DOHH2 (cell line): ENCODE measurements at regions not wholly inside any gene's neighbourhood (a gene's known extent, or its start where the extent isn't known, plus 50 kb on each side); places are given as distances from the start of the nearest gene placed in this dataset.

ENCODE experiments used
- H3F3A ChIP-seq: fragments of 200-600 bp; sonication (generic), shearing (Covaris generic); 2 replicates; pipeline ENCODE4 v1.6.0; 2016; ENCODE audit warnings: antibody characterized with exemption, mild to moderate bottlenecking; ENCODE audit not compliant: control insufficient read depth, insufficient read depth
- H3K27ac ChIP-seq: fragments of 200-600 bp; sonication (generic); 2 replicates; pipeline ENCODE4 v1.5.1; 2014; ENCODE audit warnings: low read depth, mild to moderate bottlenecking, low read length, moderate library complexity
- H3K27me3 ChIP-seq: fragments of 200-600 bp; sonication (generic); 2 replicates; pipeline ENCODE4 v1.6.1; 2014; ENCODE audit warnings: mild to moderate bottlenecking, low read length, mixed read lengths; ENCODE audit not compliant: control insufficient read depth
- H3K36me3 ChIP-seq: fragments of 200-600 bp; sonication (generic); 2 replicates; pipeline ENCODE4 v1.6.1; 2014; ENCODE audit warnings: mild to moderate bottlenecking, low read length, moderate library complexity, mixed read lengths; ENCODE audit not compliant: control insufficient read depth
- H3K4me1 ChIP-seq: fragments of 200-600 bp; sonication (generic); 2 replicates; pipeline ENCODE4 v1.6.1; 2014; ENCODE audit warnings: mild to moderate bottlenecking, low read length, mixed read lengths; ENCODE audit not compliant: control insufficient read depth
- H3K4me2 ChIP-seq: fragments of 200-600 bp; sonication (generic); 2 replicates; pipeline ENCODE4 v1.6.0; 2014; ENCODE audit warnings: mild to moderate bottlenecking, low read length, moderate library complexity
- H3K4me3 ChIP-seq: fragments of 200-600 bp; sonication (generic); 2 replicates; pipeline ENCODE4 v1.5.1; 2014; ENCODE audit warnings: mild to moderate bottlenecking, low read length, mixed read lengths
- H3K79me2 ChIP-seq: fragments of 200-600 bp; sonication (generic); 2 replicates; pipeline ENCODE4 v1.6.1; 2014; ENCODE audit warnings: mild to moderate bottlenecking, low read length, mixed read lengths; ENCODE audit not compliant: control insufficient read depth
- H3K9me2 ChIP-seq: fragments of 200-600 bp; sonication (generic); replicated peaks from 2 replicates; pipeline ENCODE4 v1.6.1; 2014; ENCODE audit warnings: mild to moderate bottlenecking, low read length, mixed read lengths; ENCODE audit not compliant: control insufficient read depth
- H3K9me3 ChIP-seq: fragments of 200-600 bp; sonication (generic); 2 replicates; pipeline ENCODE4 v1.6.1; 2014; ENCODE audit warnings: antibody characterized with exemption, low read length, mixed read lengths; ENCODE audit not compliant: control insufficient read depth, insufficient read depth
- H4K20me1 ChIP-seq: fragments of 200-600 bp; sonication (generic); 2 replicates; pipeline ENCODE4 v1.6.0; 2014; ENCODE audit warnings: low read depth, mild to moderate bottlenecking, antibody characterized with exemption, low read length, moderate library complexity; ENCODE audit not compliant: control insufficient read depth, insufficient read depth
- CTCF ChIP-seq: fragments of 200-600 bp; sonication (generic); IDR thresholded peaks from one replicate; pipeline ENCODE4 v1.5.1; 2014; ENCODE audit warnings: antibody characterized with exemption, mild to moderate bottlenecking, low read depth, low read length; ENCODE audit not compliant: poor library complexity, severe bottlenecking
- EZH2phosphoT487 ChIP-seq: fragments of 200-600 bp; sonication (generic); IDR thresholded peaks from 2 replicates; pipeline ENCODE4 v1.6.1; 2017; ENCODE audit warnings: borderline replicate concordance, mild to moderate bottlenecking, antibody characterized with exemption, low read length, moderate library complexity, mixed read lengths

- no peak overlapping the region for H3K27ac ChIP-seq
- H3K4me2 ChIP-seq: no peak overlapping the region
- H4K20me1 ChIP-seq: no peaks in the 10 kb centered on the region
- no peaks in the 10 kb centered on the region for H3K36me3 ChIP-seq
- H3K27me3 ChIP-seq: no peaks in the 10 kb centered on the region
- H3K4me3 ChIP-seq: no peak overlapping the region
- H3K4me1 ChIP-seq: no peaks in the 10 kb centered on the region
- H3K9me3 ChIP-seq: no peaks in the 10 kb centered on the region
- H3K79me2 ChIP-seq: no peaks in the 10 kb centered on the region
- H3K9me2 ChIP-seq: no peaks in the 10 kb centered on the region
- no peak for TF ChIP-seq CTCF
- TF ChIP-seq EZH2phosphoT487: no peak
- no peaks in the 10 kb centered on the region for H3F3A ChIP-seq
Observed at GRCh38 chr1:239543873-239544272, 157.5 kb downstream of the CHRM3 start.

GRCh38 chr1:239545466-239545865, 159.1 kb downstream of the CHRM3 start:
- TF ChIP-seq EZH2phosphoT487: no peak
- no peak for TF ChIP-seq CTCF
- H3K27ac ChIP-seq: no peak overlapping the region
- H3F3A ChIP-seq: no peaks in the 10 kb centered on the region

GRCh38 chr1:239547987-239548386, 161.6 kb downstream of the CHRM3 start:
- H3K4me2 ChIP-seq: no peak overlapping the region
- no peaks in the 10 kb centered on the region for H3K9me3 ChIP-seq
- H3K4me1 ChIP-seq: no peaks in the 10 kb centered on the region
- H3K4me3 ChIP-seq: no peak overlapping the region
- no peaks in the 10 kb centered on the region for H3K36me3 ChIP-seq
- H4K20me1 ChIP-seq: no peaks in the 10 kb centered on the region
- H3K9me2 ChIP-seq: no peaks in the 10 kb centered on the region
- no peak for TF ChIP-seq EZH2phosphoT487
- no peak for TF ChIP-seq CTCF
- H3K27ac ChIP-seq: no peak overlapping the region
- H3K79me2 ChIP-seq: no peaks in the 10 kb centered on the region
- H3F3A ChIP-seq: no peaks in the 10 kb centered on the region
- H3K27me3 ChIP-seq: no peaks in the 10 kb centered on the region

More at GRCh38 chr1:239545466-239545865, 159.1 kb downstream of the CHRM3 start:
- Histone ChIP-seq H3K9me3 (no peaks in the 10 kb centered on the region), H3K36me3 (no peaks in the 10 kb centered on the region), H3K27me3 (no peaks in the 10 kb centered on the region), H3K4me3 (no peak overlapping the region), H3K79me2 (no peaks in the 10 kb centered on the region), H3K4me1 (no peaks in the 10 kb centered on the region), H3K4me2 (no peak overlapping the region), H4K20me1 (no peaks in the 10 kb centered on the region), H3K9me2 (no peaks in the 10 kb centered on the region)

GRCh38 chr1:239550178-239550577, 163.8 kb downstream of the CHRM3 start:
- TF ChIP-seq EZH2phosphoT487 (no peak), CTCF (no peak)
- H4K20me1 ChIP-seq: no peaks in the 10 kb centered on the region
- no peak overlapping the region for H3K27ac ChIP-seq
- H3K9me2 ChIP-seq: no peaks in the 10 kb centered on the region
- no peaks in the 10 kb centered on the region for H3K36me3 ChIP-seq
- H3K4me3 ChIP-seq: no peak overlapping the region
- H3K79me2 ChIP-seq: no peaks in the 10 kb centered on the region
- no peaks in the 10 kb centered on the region for H3K4me1 ChIP-seq
- H3K4me2 ChIP-seq: no peak overlapping the region
- no peaks in the 10 kb centered on the region for H3K9me3 ChIP-seq
- H3F3A ChIP-seq: no peaks in the 10 kb centered on the region
- no peaks in the 10 kb centered on the region for H3K27me3 ChIP-seq
